T-cell (primary cell): ENCODE measurements at regions not wholly inside any gene's neighbourhood (a gene's known extent, or its start where the extent isn't known, plus 50 kb on each side); places are given as distances from the start of the nearest gene placed in this dataset.

Experiments
- ATAC-seq, 4 experiments: fragments of 200-7000 bp in 3 of 4; fragments of 150-1000 bp in 1 of 4; cut with Tn5 transposase; replicated peaks in 1 of 4; 1 replicate in 3 of 4; 2 replicates in 1 of 4; pipeline ENCODE4 v1.10.0; 2021; ENCODE audit warnings: moderate library complexity in 3 of 4, mild to moderate bottlenecking in 2 of 4, moderate number of reproducible peaks in 1 of 4
- CTCF ChIA-PET, 2 donors: fragments of 300-600 bp; sonication (Branson Sonifier 250); formaldehyde crosslinking; loops; one replicate each; lab custom pipeline; 2022; ENCODE audit warnings: antibody characterized with exemption in 2 of 2; lab: Charles Lee
- POLR2A ChIA-PET, 2 donors: fragments of 300-600 bp; sonication (Branson Sonifier 250); formaldehyde crosslinking; loops; one replicate each; lab custom pipeline; 2022; ENCODE audit warnings: antibody characterized with exemption in 2 of 2; lab: Charles Lee
- DNase-seq, 35 experiments: peaks; one replicate each; pipeline versions ENCODE4 v3.0.0 to v3.0.0-alpha.2; 2013 to 2023
- H3K27ac ChIP-seq: one replicate; pipeline ENCODE4 v1.5.1; 2013; ENCODE audit warnings: low read length
- H3K27me3 ChIP-seq, 2 experiments: replicated peaks in 1 of 2; 1 replicate in 1 of 2; 2 replicates in 1 of 2; pipeline versions ENCODE4 v1.6.1 to v1.7.0; 2013; ENCODE audit warnings: low read length in 1 of 2, mixed read lengths in 1 of 2; ENCODE audit not compliant: control insufficient read depth in 2 of 2, insufficient read depth in 2 of 2; ENCODE audit errors: extremely low read depth in 1 of 2
- H3K36me3 ChIP-seq, 2 donors: 1 replicate in 1 of 2; 2 replicates in 1 of 2; pipeline versions ENCODE4 v1.6.1 to v1.7.0; 2013; ENCODE audit warnings: low read length in 1 of 2; ENCODE audit not compliant: control insufficient read depth in 2 of 2, insufficient read depth in 1 of 2; ENCODE audit errors: extremely low read depth in 1 of 2
- H3K4me1 ChIP-seq, 2 experiments: 1 replicate in 1 of 2; 2 replicates in 1 of 2; pipeline versions ENCODE4 v1.6.1 to v1.7.0; 2013; ENCODE audit warnings: low read length in 2 of 2, mixed read lengths in 1 of 2; ENCODE audit not compliant: insufficient read depth in 2 of 2, control insufficient read depth in 1 of 2; ENCODE audit errors: extremely low read depth in 1 of 2
- H3K4me3 ChIP-seq, 2 donors: 1 replicate in 1 of 2; 2 replicates in 1 of 2; pipeline versions ENCODE4 v1.5.1 to v1.7.0; 2013; ENCODE audit warnings: mild to moderate bottlenecking in 2 of 2, low read length in 1 of 2, moderate library complexity in 1 of 2; ENCODE audit not compliant: control insufficient read depth in 1 of 2; ENCODE audit errors: extremely low read depth in 1 of 2
- H3K9me3 ChIP-seq: 2 replicates; pipeline ENCODE4 v1.7.0; 2013
- H3K27ac Mint-ChIP-seq, 2 donors: one replicate each; pipeline ENCODE4 v1.8.0; 2020 to 2021; ENCODE audit warnings: mild to moderate bottlenecking in 2 of 2, mixed read lengths in 2 of 2
- H3K27me3 Mint-ChIP-seq, 2 donors: one replicate each; pipeline ENCODE4 v1.8.0; 2021 to 2022; ENCODE audit warnings: mixed read lengths in 2 of 2
- H3K36me3 Mint-ChIP-seq: one replicate; pipeline ENCODE4 v1.8.0; 2021; ENCODE audit warnings: mixed read lengths
- H3K4me1 Mint-ChIP-seq, 3 donors: one replicate each; pipeline ENCODE4 v1.8.0; 2020 to 2022; ENCODE audit warnings: mixed read lengths in 3 of 3, mild to moderate bottlenecking in 1 of 3
- H3K4me3 Mint-ChIP-seq, 3 donors: one replicate each; pipeline ENCODE4 v1.8.0; 2020 to 2022; ENCODE audit warnings: mild to moderate bottlenecking in 3 of 3, mixed read lengths in 3 of 3, moderate library complexity in 3 of 3
- H3K9me3 Mint-ChIP-seq, 3 donors: one replicate each; pipeline ENCODE4 v1.8.0; 2020 to 2022; ENCODE audit warnings: mixed read lengths in 3 of 3
- WGBS: methylation state at CpG from one replicate; pipeline ENCODE4 v1.1.5; 2013; ENCODE audit warnings: missing lambda C conversion rate; ENCODE audit not compliant: insufficient coverage; 5-methylcytosine and 5-hydroxymethylcytosine counted together

GRCh38 chr14:53748691-53749090 lies 207.9 kb downstream of the BMP4 start:
- Mint-ChIP-seq H3K4me1 (no peaks in the 10 kb centered on the region), H3K27me3 (peaks cover 0 to 6% of the 10 kb centered on the region in 2 donors), H3K36me3 (no peaks in the 10 kb centered on the region), H3K4me3 (no peak overlapping the region), H3K9me3 (peaks cover 0 to 3% (median 0%) of the 10 kb centered on the region in 3 donors), H3K27ac (no peak overlapping the region)
- Histone ChIP-seq H3K27me3 (no peaks in the 10 kb centered on the region), H3K36me3 (no peaks in the 10 kb centered on the region), H3K9me3 (no peaks in the 10 kb centered on the region), H3K4me1 (no peaks in the 10 kb centered on the region), H3K4me3 (no peak overlapping the region), H3K27ac (no peak overlapping the region)
- CTCF ChIA-PET = no interaction called here
- ATAC-seq (no peak), DNase-seq (no peak)
- POLR2A ChIA-PET = no interaction called here
- no CpG with 5 or more reads among the region's 1 CpG for WGBS

DNA sequence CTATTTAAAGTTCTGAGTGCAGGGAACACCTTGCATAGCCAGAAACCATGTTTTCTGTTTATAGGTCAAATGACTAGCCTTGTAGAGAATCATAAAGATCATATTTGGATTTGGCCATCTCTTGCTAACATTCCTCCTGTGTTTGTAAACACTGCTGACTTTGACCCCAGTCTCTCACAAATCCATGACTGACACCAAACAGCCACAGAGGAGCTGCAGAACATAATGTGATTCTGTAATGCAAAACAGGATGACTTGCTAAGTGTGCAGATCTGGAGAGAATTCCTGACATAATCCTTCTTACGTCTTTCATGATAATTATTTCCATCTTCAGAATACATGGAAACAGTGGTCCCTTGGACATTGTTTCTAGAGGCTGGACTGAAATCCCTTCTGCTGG lies 211.8 kb downstream of the BMP4 start:
- no peaks in the 10 kb centered on the region for H3K27me3 Mint-ChIP-seq
- Histone ChIP-seq H3K36me3 (no peaks in the 10 kb centered on the region), H3K4me1 (no peaks in the 10 kb centered on the region), H3K4me3 (no peak overlapping the region), H3K27ac (no peak overlapping the region), H3K9me3 (no peaks in the 10 kb centered on the region), H3K27me3 (no peaks in the 10 kb centered on the region)
- CTCF ChIA-PET = no interaction called here
- no peak for ATAC-seq
- no peaks in the 10 kb centered on the region for H3K4me1 Mint-ChIP-seq
- no peak overlapping the region for H3K4me3 Mint-ChIP-seq
- POLR2A ChIA-PET = no interaction called here
- H3K36me3 Mint-ChIP-seq = no peaks in the 10 kb centered on the region
- H3K27ac Mint-ChIP-seq = no peak overlapping the region
- DNase-seq = no peak
- H3K9me3 Mint-ChIP-seq = no peaks in the 10 kb centered on the region
- WGBS = no CpG with 5 or more reads among the region's 1 CpG

- Histone ChIP-seq H3K36me3 (no peaks in the 10 kb centered on the region), H3K27ac (no peak overlapping the region), H3K27me3 (no peaks in the 10 kb centered on the region), H3K9me3 (no peaks in the 10 kb centered on the region), H3K4me1 (no peaks in the 10 kb centered on the region), H3K4me3 (no peak overlapping the region)
- no peak for DNase-seq
- POLR2A ChIA-PET = interaction anchor here in 1 of 2 donors (0.6 kb wide), 1 partner anchor 18 kb away, joined by 3 read pairs; no protein-coding TSS in a partner anchor
- no peak for ATAC-seq
- H3K4me3 Mint-ChIP-seq = no peak overlapping the region
- H3K36me3 Mint-ChIP-seq = no peaks in the 10 kb centered on the region
- CTCF ChIA-PET = no interaction called here
- no peaks in the 10 kb centered on the region for H3K4me1 Mint-ChIP-seq
- H3K27ac Mint-ChIP-seq = no peak overlapping the region
- no peaks in the 10 kb centered on the region for H3K9me3 Mint-ChIP-seq
- H3K27me3 Mint-ChIP-seq = no peaks in the 10 kb centered on the region
- 39% methylated on average over 2 of the region's 5 CpGs for WGBS
These were observed 213.3 kb downstream of the BMP4 start for GRCh38 chr14:53743371-53743770.

DNA sequence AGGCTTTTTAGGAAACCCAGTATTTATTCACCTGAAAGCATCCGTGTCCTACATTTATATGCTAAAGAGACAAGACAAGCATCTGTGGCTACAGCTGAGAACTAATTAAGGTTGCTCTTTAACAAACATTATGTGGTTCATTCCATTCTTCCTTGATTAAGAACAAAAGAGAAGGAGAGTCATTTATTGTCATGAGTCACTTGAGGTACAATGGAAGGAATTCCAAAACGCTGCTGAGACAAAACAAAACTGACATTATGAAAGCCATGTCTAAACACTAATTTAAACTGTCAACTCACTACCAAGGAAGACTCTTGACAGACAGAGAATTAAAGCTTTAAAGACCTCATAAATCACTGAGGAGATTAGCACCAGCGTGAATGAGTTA lies 214.4 kb downstream of the BMP4 start:
- Histone ChIP-seq H3K9me3 (no peaks in the 10 kb centered on the region), H3K27me3 (no peaks in the 10 kb centered on the region), H3K4me1 (no peaks in the 10 kb centered on the region), H3K4me3 (no peak overlapping the region), H3K36me3 (no peaks in the 10 kb centered on the region), H3K27ac (no peak overlapping the region)
- no peaks in the 10 kb centered on the region for H3K4me1 Mint-ChIP-seq
- no peak for ATAC-seq
- POLR2A ChIA-PET = no interaction called here
- no peak overlapping the region for H3K27ac Mint-ChIP-seq
- no peaks in the 10 kb centered on the region for H3K9me3 Mint-ChIP-seq
- DNase-seq = no peak
- no peak overlapping the region for H3K4me3 Mint-ChIP-seq
- CTCF ChIA-PET = no interaction called here
- no CpG with 5 or more reads among the region's 3 CpGs for WGBS
- H3K27me3 Mint-ChIP-seq = no peaks in the 10 kb centered on the region
- no peaks in the 10 kb centered on the region for H3K36me3 Mint-ChIP-seq

DNA sequence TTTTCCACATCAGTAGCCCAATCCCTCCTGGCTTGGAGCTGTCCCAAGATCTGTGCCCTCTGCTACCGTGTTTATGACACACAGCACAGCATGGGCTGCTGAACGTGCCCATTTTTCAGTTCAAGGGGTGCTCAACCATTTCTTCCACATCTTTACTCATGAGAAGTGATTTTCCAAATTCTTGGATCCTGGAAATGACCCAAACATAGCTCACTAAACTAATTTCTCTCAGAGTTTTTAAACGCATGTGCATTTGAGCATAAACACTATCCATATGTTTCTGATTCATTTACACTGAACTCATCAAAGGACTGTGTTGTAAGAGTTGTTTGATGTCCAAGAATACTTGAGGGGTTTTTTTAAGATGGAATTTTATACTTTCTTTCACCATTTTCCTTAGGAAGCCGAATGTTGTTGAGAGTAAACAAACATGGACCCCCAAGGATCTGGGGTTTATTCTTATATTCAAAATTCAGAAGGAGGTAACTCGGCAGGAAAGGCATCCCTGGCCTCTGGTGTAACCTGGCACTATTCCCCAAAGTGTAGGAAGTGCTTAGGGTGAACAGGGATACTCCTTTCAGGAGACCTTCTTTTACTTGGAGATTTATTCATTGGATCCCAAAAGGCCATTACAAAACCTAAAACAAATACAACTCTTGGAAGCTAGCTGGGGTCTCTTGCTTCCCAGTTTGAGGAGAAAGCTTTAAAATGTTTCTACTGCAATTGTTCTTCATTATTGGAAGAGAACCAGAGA lies 215.0 kb downstream of the BMP4 start:
- DNase-seq (no peak), ATAC-seq (no peak)
- Mint-ChIP-seq H3K27me3 (no peaks in the 10 kb centered on the region), H3K27ac (no peak overlapping the region), H3K4me3 (no peak overlapping the region), H3K9me3 (no peaks in the 10 kb centered on the region), H3K4me1 (no peaks in the 10 kb centered on the region), H3K36me3 (no peaks in the 10 kb centered on the region)
- POLR2A ChIA-PET = no interaction called here
- Histone ChIP-seq H3K36me3 (no peaks in the 10 kb centered on the region), H3K27me3 (no peaks in the 10 kb centered on the region), H3K9me3 (no peaks in the 10 kb centered on the region), H3K4me1 (no peaks in the 10 kb centered on the region), H3K27ac (no peak overlapping the region), H3K4me3 (no peak overlapping the region)
- CTCF ChIA-PET = no interaction called here
- WGBS = 14% methylated on average over 2 of the region's 5 CpGs

GRCh38 chr14:53740570-53740969 lies 216.1 kb downstream of the BMP4 start:
- no peaks in the 10 kb centered on the region for H3K9me3 Mint-ChIP-seq
- Histone ChIP-seq H3K27ac (no peak overlapping the region), H3K4me3 (no peak overlapping the region), H3K4me1 (no peaks in the 10 kb centered on the region), H3K36me3 (no peaks in the 10 kb centered on the region), H3K27me3 (no peaks in the 10 kb centered on the region), H3K9me3 (no peaks in the 10 kb centered on the region)
- DNase-seq (no peak), ATAC-seq (no peak)
- H3K4me3 Mint-ChIP-seq = no peak overlapping the region
- H3K27me3 Mint-ChIP-seq = no peaks in the 10 kb centered on the region
- no peaks in the 10 kb centered on the region for H3K4me1 Mint-ChIP-seq
- H3K36me3 Mint-ChIP-seq = no peaks in the 10 kb centered on the region
- H3K27ac Mint-ChIP-seq = no peak overlapping the region
- ChIA-PET POLR2A (no interaction called here), CTCF (interaction anchor here in 1 of 2 donors (0.5 kb wide), 1 partner anchor 951 kb away, joined by 5 read pairs; no protein-coding TSS in a partner anchor)

DNA sequence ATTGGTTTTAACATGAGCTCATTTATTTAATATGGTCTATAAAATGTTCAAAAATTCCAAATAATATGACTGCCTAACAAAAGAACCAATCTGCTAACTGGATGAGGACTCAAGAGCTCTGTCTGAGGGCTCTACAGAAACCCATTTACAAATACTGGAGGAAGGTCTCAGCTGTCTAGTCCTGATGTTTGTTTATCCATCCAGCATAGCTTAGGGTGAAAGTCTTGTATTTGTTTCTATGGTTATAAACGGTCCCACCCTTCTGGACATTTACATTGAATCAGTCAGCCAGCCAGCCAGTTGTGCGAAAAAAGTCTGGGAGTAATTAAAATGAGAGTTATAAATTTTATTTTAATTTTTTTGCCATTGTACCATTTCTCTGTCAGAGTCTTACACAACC lies 220.7 kb downstream of the BMP4 start:
- H3K4me3 ChIP-seq = no peak overlapping the region
- Mint-ChIP-seq H3K27ac (no peak overlapping the region), H3K36me3 (no peaks in the 10 kb centered on the region), H3K27me3 (no peaks in the 10 kb centered on the region), H3K4me3 (no peak overlapping the region), H3K9me3 (peaks cover 0 to 6% (median 3%) of the 10 kb centered on the region in 3 donors), H3K4me1 (no peaks in the 10 kb centered on the region)
- ChIA-PET POLR2A (no interaction called here), CTCF (no interaction called here)
- no peaks in the 10 kb centered on the region for H3K9me3 ChIP-seq
- H3K36me3 ChIP-seq = no peaks in the 10 kb centered on the region
- no peak for ATAC-seq
- H3K4me1 ChIP-seq = no peaks in the 10 kb centered on the region
- DNase-seq = no peak
- no peaks in the 10 kb centered on the region for H3K27me3 ChIP-seq
- no CpG with 5 or more reads among the region's 2 CpGs for WGBS
- no peak overlapping the region for H3K27ac ChIP-seq
